HUDEP-2 (cell line): ENCODE measurements at regions not wholly inside any gene's neighbourhood (a gene's known extent, or its start where the extent isn't known, plus 50 kb on each side); places are given as distances from the start of the nearest gene placed in this dataset.
A peak's percentile ranks its signal among the peaks of the same experiment; 100 is the strongest.

Source experiments
- DNase-seq, 76 experiments: peaks; one replicate each; lab custom pipeline; 2025; ENCODE audit not compliant: unreplicated experiment in 76 of 76; lab: John Stamatoyannopoulos, UW

GRCh38 chr1:163013826-163014600, 55.1 kb upstream of the RGS4 start:
- no peak for DNase-seq

GRCh38 chr1:163006051-163006834, 62.9 kb upstream of the RGS4 start:
- DNase-seq, result no peak

GRCh38 chr1:162997499-162998285, 71.5 kb upstream of the RGS4 start:
- no peak for DNase-seq

GRCh38 chr1:162996261-162996660, 72.9 kb upstream of the RGS4 start:
- no peak for DNase-seq

GRCh38 chr1:162994921-162995320, 74.2 kb upstream of the RGS4 start:
- peak in 2 of 76 experiments; percentile 3 to 37 for DNase-seq

- DNase-seq, result no peak
Measured at GRCh38 chr1:162993846-162994245, 75.3 kb upstream of the RGS4 start.

- no peak for DNase-seq
Measured at GRCh38 chr1:162992945-162993344, 76.2 kb upstream of the RGS4 start.

- no peak for DNase-seq
Measured at GRCh38 chr1:162991444-162991843, 77.7 kb upstream of the RGS4 start.

- DNase-seq, result no peak
Measured at GRCh38 chr1:162990665-162991064, 78.5 kb upstream of the RGS4 start.

- no peak for DNase-seq
Measured at GRCh38 chr1:162988869-162989268, 80.3 kb upstream of the RGS4 start.

- DNase-seq, result no peak
Measured at GRCh38 chr1:162987866-162988265, 81.3 kb upstream of the RGS4 start.

- DNase-seq, result no peak
Measured at GRCh38 chr1:162985816-162986435, 83.2 kb upstream of the RGS4 start.

- DNase-seq, result no peak
Measured at GRCh38 chr1:162984699-162985098, 84.5 kb upstream of the RGS4 start.

GRCh38 chr1:162983671-162984425, 85.3 kb upstream of the RGS4 start:
- no peak for DNase-seq

GRCh38 chr1:162982364-162982763, 86.8 kb upstream of the RGS4 start:
- no peak for DNase-seq

GRCh38 chr1:162977944-162978568, 91.1 kb upstream of the RGS4 start:
- DNase-seq, result no peak

GRCh38 chr1:162976628-162977027, 92.5 kb upstream of the RGS4 start:
- DNase-seq, result no peak

GRCh38 chr1:162974810-162975209, 94.4 kb upstream of the RGS4 start:
- no peak for DNase-seq

- no peak for DNase-seq
Measured at GRCh38 chr1:162973381-162973795, 95.8 kb upstream of the RGS4 start.

- no peak for DNase-seq
Measured at GRCh38 chr1:162972773-162973172, 96.4 kb upstream of the RGS4 start.
